A549 (cell line): ENCODE measurements at regions not wholly inside any gene's neighbourhood (a gene's known extent, or its start where the extent isn't known, plus 50 kb on each side); places are given as distances from the start of the nearest gene placed in this dataset.

ENCODE experiments used
- ATAC-seq, 2 experiments: fragments of 200-7000 bp in 1 of 2; fragments of >200 bp in 1 of 2; cut with Nextera tagmentation in 1 of 2; cut with Tn5 transposase in 1 of 2; 3 replicates each; pipeline versions ENCODE4 v1.8.0 to v1.9.1; 2018 to 2020; ENCODE audit warnings: mild to moderate bottlenecking in 1 of 2, moderate library complexity in 1 of 2
- CTCF ChIA-PET: fragments of 300-600 bp; sonication (Branson Sonifier 250); formaldehyde crosslinking; extraction: SDS; loops from one replicate; lab custom pipeline; 2021; ENCODE audit warnings: antibody characterized with exemption, inconsistent platforms; lab: Yijun Ruan, JAX
- POLR2A ChIA-PET: fragments of 350-600 bp; formaldehyde crosslinking; extraction: SDS; loops from one replicate; lab custom pipeline; 2021; ENCODE audit warnings: antibody characterized with exemption, inconsistent platforms; lab: Yijun Ruan, JAX
- DNase-seq, 2 experiments: peaks; one replicate each; pipeline versions ENCODE4 v3.0.0 to v3.0.0-alpha.2; 2011 to 2016; ENCODE audit warnings: low read depth in 1 of 2, low spot score in 1 of 2
- FAIRE-seq: peaks from 2 replicates; lab custom pipeline; 2011; peaks lifted over from hg19 to GRCh38; lab: Jason Lieb, UNC
- H3K27ac ChIP-seq, 2 experiments: fragments of >200 bp; sonication (Bioruptor Twin); formaldehyde crosslinking; 3 replicates each; pipeline ENCODE4 v1.5.1; 2016 to 2017
- H3K4me1 ChIP-seq: fragments of >200 bp; sonication (Bioruptor Twin); formaldehyde crosslinking; 3 replicates; pipeline ENCODE4 v1.6.1; 2016
- H3K4me2 ChIP-seq: fragments of >200 bp; sonication (Bioruptor Twin); formaldehyde crosslinking; 3 replicates; pipeline ENCODE4 v1.6.1; 2016
- H3K4me3 ChIP-seq: fragments of >200 bp; sonication (Bioruptor Twin); formaldehyde crosslinking; 3 replicates; pipeline ENCODE4 v1.5.1; 2016
- H3K9me3 ChIP-seq: fragments of >200 bp; sonication (Bioruptor Twin); formaldehyde crosslinking; 3 replicates; pipeline ENCODE4 v1.6.1; 2016
- BHLHE40 ChIP-seq: IDR thresholded peaks from 2 replicates; pipeline ENCODE4 v1.6.1; 2012; ENCODE audit warnings: low read depth, low read length, inconsistent platforms
- CBX2 ChIP-seq: fragments of 200-600 bp; sonication (generic); IDR thresholded peaks from 2 replicates; pipeline ENCODE4 v1.6.1; 2016; ENCODE audit warnings: low read depth, mild to moderate bottlenecking, borderline replicate concordance
- CEBPB ChIP-seq, 2 experiments: fragments of >200 bp in 1 of 2; sonication (Bioruptor Twin) in 1 of 2; formaldehyde crosslinking in 1 of 2; IDR thresholded peaks; 2 replicates each; pipeline ENCODE4 v1.6.1; 2012 to 2016
- CHD2 ChIP-seq: fragments of 150-350 bp; IDR thresholded peaks from 2 replicates; pipeline ENCODE4 v1.6.1; 2014; ENCODE audit warnings: low read length; ENCODE audit not compliant: partially characterized antibody
- EHF ChIP-seq: fragments of 250-450 bp; sonication (Bioruptor Pico); IDR thresholded peaks from 2 replicates; pipeline ENCODE4 v1.5.0; 2020; ENCODE audit warnings: mild to moderate bottlenecking
- EP300 ChIP-seq, 2 experiments: fragments of >200 bp; sonication (Bioruptor Twin); formaldehyde crosslinking; IDR thresholded peaks; 2 replicates in 1 of 2; 3 replicates in 1 of 2; pipeline ENCODE4 v1.6.1; 2016 to 2017
- FOSB ChIP-seq: fragments of 250-450 bp; sonication (Bioruptor Pico); IDR thresholded peaks from 2 replicates; pipeline ENCODE4 v1.5.0; 2020; ENCODE audit warnings: mild to moderate bottlenecking, moderate library complexity
- GATA3 ChIP-seq: IDR thresholded peaks from 2 replicates; pipeline ENCODE4 v1.6.1; 2012; ENCODE audit warnings: borderline replicate concordance
- HDAC2 ChIP-seq: fragments of 200-600 bp; sonication (generic); IDR thresholded peaks from 2 replicates; pipeline ENCODE4 v1.6.1; 2016
- HOXA7 ChIP-seq: fragments of 250-450 bp; sonication (Bioruptor Pico); IDR thresholded peaks from 2 replicates; pipeline ENCODE4 v1.5.0; 2020; ENCODE audit warnings: mild to moderate bottlenecking, moderate library complexity
- HOXB5 ChIP-seq: fragments of 250-450 bp; sonication (Bioruptor Pico); IDR thresholded peaks from 2 replicates; pipeline ENCODE4 v1.5.0; 2020; ENCODE audit warnings: mild to moderate bottlenecking, moderate library complexity
- KDM1A ChIP-seq: fragments of 200-600 bp; sonication (generic); IDR thresholded peaks from 2 replicates; pipeline ENCODE4 v1.6.1; 2016; ENCODE audit warnings: low read depth, mild to moderate bottlenecking
- MYC ChIP-seq: IDR thresholded peaks from 2 replicates; pipeline ENCODE4 v1.6.1; 2012; ENCODE audit warnings: mild to moderate bottlenecking, inconsistent platforms, low read length, improper control_type of control experiment, borderline replicate concordance
- NFE2L2 ChIP-seq: fragments of 150-350 bp; conservative IDR thresholded peaks from 2 replicates; pipeline ENCODE4 v1.6.1; 2014; ENCODE audit warnings: low read length
- NR3C1 ChIP-seq: fragments of >200 bp; sonication (Bioruptor Twin); formaldehyde crosslinking; IDR thresholded peaks from 3 replicates; pipeline ENCODE4 v1.6.1; 2017
- PHF8 ChIP-seq: fragments of 200-600 bp; sonication (generic); IDR thresholded peaks from 2 replicates; pipeline ENCODE4 v1.6.1; 2016; ENCODE audit warnings: low read depth, mild to moderate bottlenecking, antibody characterized with exemption, moderate library complexity, borderline replicate concordance
- POLR2AphosphoS2 ChIP-seq: conservative IDR thresholded peaks from 2 replicates; pipeline ENCODE4 v1.6.1; 2012; ENCODE audit warnings: low read length, improper control_type of control experiment, inconsistent platforms
- RCOR1 ChIP-seq: fragments of 150-350 bp; IDR thresholded peaks from 2 replicates; pipeline ENCODE4 v1.6.1; 2014; ENCODE audit warnings: antibody characterized with exemption, low read length, low read depth
- TP53 ChIP-seq: fragments of 250-450 bp; sonication (Bioruptor Pico); IDR thresholded peaks from 2 replicates; pipeline ENCODE4 v1.5.0; 2021; ENCODE audit warnings: mild to moderate bottlenecking, moderate library complexity
- TF ChIP-seq, protein P1 (sequence below): IDR thresholded peaks from 2 replicates; pipeline ENCODE4 v1.6.1; 2012
- TF ChIP-seq, protein P2 (sequence below): fragments of 250-450 bp; sonication (Bioruptor Pico); IDR thresholded peaks from 2 replicates; pipeline ENCODE4 v1.5.0; 2020; ENCODE audit warnings: low read depth, mild to moderate bottlenecking, moderate library complexity
- TF ChIP-seq, protein P3 (sequence below): fragments of 250-450 bp; sonication (Bioruptor Pico); IDR thresholded peaks from 2 replicates; pipeline ENCODE4 v1.5.0; 2021; ENCODE audit warnings: mild to moderate bottlenecking, moderate library complexity, borderline replicate concordance

DNA sequence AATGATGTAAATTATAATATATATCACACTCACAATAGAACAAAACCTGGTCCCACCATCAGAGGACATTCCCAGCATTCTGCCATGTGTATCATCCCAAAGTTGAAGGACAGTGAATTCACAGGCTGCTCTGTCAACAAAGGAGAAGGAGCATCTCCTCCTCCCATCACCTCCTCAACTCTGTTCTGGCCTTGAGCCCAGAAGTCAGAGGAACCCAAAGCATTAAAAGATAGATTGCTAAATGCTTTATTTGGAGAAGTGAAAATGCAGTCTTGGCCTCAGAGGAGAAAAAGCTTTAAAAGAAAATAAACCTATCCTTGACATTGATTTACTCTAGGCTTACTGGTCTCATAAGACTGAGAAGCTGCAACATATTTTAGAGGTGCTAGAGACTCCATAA lies 268.8 kb upstream of the RASGEF1B start:
- no peaks in the 10 kb centered on the region for H3K9me3 ChIP-seq
- ChIA-PET POLR2A (no interaction called here), CTCF (no interaction called here)
- TF ChIP-seq CEBPB (IDR thresholded peaks at IDR 0.05) (no peak), BHLHE40 (no peak), HDAC2 (no peak), CHD2 (no peak), CBX2 (no peak), HOXB5 (CRISPR knock-in tag) (no peak), NFE2L2 (no peak), EP300 (IDR thresholded peaks at IDR 0.05) (no peak), PHF8 (no peak), TP53 (CRISPR knock-in tag) (no peak), KDM1A (no peak)
- TF ChIP-seq, protein P1, sequence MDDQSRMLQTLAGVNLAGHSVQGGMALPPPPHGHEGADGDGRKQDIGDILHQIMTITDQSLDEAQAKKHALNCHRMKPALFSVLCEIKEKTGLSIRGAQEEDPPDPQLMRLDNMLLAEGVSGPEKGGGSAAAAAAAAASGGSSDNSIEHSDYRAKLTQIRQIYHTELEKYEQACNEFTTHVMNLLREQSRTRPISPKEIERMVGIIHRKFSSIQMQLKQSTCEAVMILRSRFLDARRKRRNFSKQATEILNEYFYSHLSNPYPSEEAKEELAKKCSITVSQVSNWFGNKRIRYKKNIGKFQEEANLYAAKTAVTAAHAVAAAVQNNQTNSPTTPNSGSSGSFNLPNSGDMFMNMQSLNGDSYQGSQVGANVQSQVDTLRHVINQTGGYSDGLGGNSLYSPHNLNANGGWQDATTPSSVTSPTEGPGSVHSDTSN = no peak
- TF ChIP-seq, protein P2, sequence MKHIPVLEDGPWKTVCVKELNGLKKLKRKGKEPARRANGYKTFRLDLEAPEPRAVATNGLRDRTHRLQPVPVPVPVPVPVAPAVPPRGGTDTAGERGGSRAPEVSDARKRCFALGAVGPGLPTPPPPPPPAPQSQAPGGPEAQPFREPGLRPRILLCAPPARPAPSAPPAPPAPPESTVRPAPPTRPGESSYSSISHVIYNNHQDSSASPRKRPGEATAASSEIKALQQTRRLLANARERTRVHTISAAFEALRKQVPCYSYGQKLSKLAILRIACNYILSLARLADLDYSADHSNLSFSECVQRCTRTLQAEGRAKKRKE (CRISPR knock-in tag) = no peak
- H3K4me2 ChIP-seq = no peak overlapping the region
- FAIRE-seq (no peak), DNase-seq (no peak), ATAC-seq (no peak)
- no peaks in the 10 kb centered on the region for H3K4me1 ChIP-seq
- H3K27ac ChIP-seq = no peak overlapping the region
- H3K4me3 ChIP-seq = no peak overlapping the region

DNA sequence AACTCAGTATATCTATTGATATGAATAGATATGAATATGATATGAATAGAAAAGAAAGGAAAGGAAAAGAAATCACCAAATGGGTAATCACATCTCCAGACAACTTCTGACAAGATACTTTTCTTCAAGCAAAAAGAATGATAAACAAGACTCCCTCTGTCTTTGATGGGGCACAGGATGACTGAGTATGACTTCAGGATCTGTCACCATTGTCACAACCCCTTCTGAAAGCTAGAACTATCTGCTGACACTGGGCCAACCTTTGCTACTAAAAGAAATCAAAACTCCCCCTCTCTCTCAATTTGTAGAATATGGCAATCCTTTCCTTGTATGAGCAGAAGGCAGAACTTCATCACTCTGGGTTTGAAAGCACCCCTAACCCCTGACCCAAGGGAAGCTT lies 267.2 kb upstream of the RASGEF1B start:
- Histone ChIP-seq H3K4me3 (no peak overlapping the region), H3K27ac (no peak overlapping the region), H3K4me1 (no peaks in the 10 kb centered on the region), H3K4me2 (no peak overlapping the region), H3K9me3 (no peaks in the 10 kb centered on the region)
- POLR2A ChIA-PET = no interaction called here
- CTCF ChIA-PET = no interaction called here
- FAIRE-seq (no peak), ATAC-seq (no peak), DNase-seq (no peak)
- TF ChIP-seq HOXA7 (CRISPR knock-in tag) (no peak), GATA3 (no peak), HOXB5 (CRISPR knock-in tag) (no peak), RCOR1 (no peak), EHF (no peak), FOSB (CRISPR knock-in tag) (no peak), NR3C1 (no peak), MYC (no peak), POLR2AphosphoS2 (no peak), CHD2 (no peak)
- TF ChIP-seq, protein P3, sequence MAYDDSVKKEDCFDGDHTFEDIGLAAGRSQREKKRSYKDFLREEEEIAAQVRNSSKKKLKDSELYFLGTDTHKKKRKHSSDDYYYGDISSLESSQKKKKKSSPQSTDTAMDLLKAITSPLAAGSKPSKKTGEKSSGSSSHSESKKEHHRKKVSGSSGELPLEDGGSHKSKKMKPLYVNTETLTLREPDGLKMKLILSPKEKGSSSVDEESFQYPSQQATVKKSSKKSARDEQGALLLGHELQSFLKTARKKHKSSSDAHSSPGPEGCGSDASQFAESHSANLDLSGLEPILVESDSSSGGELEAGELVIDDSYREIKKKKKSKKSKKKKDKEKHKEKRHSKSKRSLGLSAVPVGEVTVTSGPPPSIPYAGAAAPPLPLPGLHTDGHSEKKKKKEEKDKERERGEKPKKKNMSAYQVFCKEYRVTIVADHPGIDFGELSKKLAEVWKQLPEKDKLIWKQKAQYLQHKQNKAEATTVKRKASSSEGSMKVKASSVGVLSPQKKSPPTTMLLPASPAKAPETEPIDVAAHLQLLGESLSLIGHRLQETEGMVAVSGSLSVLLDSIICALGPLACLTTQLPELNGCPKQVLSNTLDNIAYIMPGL = no peak
- TF ChIP-seq, protein P1 = no peak
- TF ChIP-seq, all 56 proteins: peak for 0
